ENCODE measurements at regions not wholly inside any gene's neighbourhood (a gene's known extent, or its start where the extent isn't known, plus 50 kb on each side); places are given as distances from the start of the nearest gene placed in this dataset.

DNA sequence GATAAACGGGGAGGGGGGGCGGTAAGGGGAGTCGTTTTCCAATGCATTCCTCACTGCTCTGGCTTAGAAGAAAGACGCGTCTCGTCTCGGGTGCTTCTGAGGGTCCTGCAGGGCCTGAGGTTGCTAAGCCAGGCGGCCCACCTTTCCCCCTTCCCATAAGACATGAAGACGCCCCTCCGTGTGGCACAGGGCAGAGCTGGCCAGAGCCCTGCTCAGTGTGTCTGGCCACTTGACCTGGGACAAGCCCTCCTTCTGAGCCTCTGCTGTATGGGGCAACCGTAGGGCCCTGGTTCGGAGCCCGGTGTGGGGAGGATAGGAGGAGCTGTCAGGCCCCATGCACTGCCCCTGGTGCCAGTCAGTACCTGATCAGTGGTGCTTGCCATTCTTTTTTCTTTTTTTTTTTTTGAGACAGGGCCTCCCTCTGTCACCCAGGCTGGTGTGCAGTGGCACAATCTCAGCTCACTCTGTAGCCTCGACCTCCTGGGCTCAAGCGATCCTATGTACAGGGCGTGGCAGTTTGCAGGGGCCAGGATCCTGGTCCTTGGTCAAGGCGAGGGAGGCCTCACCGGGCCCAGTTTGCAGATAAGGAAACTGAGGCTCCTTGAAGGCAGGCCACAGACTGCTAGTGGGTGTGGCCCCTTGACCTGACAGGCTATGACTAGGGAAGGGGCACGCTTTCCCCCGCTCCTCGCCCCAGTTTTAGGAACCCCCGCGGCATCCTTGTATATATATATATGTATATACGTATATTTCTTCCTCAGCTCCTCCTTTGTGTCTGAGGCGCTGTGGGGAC is 172.3 kb upstream of the IER5L start:
- TF ChIP-seq, protein P1, sequence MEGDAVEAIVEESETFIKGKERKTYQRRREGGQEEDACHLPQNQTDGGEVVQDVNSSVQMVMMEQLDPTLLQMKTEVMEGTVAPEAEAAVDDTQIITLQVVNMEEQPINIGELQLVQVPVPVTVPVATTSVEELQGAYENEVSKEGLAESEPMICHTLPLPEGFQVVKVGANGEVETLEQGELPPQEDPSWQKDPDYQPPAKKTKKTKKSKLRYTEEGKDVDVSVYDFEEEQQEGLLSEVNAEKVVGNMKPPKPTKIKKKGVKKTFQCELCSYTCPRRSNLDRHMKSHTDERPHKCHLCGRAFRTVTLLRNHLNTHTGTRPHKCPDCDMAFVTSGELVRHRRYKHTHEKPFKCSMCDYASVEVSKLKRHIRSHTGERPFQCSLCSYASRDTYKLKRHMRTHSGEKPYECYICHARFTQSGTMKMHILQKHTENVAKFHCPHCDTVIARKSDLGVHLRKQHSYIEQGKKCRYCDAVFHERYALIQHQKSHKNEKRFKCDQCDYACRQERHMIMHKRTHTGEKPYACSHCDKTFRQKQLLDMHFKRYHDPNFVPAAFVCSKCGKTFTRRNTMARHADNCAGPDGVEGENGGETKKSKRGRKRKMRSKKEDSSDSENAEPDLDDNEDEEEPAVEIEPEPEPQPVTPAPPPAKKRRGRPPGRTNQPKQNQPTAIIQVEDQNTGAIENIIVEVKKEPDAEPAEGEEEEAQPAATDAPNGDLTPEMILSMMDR (IDR thresholded peaks at IDR 0.05; ENCODE audit: low read depth, low read length, poor library complexity, severe bottlenecking), result no peak
- no peak for TF ChIP-seq EZH2phosphoT487 (IDR thresholded peaks at IDR 0.05; ENCODE audit: borderline replicate concordance, low read length)

Data from DOHH2 (cell line).